ENCODE measurements at regions not wholly inside any gene's neighbourhood (a gene's known extent, or its start where the extent isn't known, plus 50 kb on each side); places are given as distances from the start of the nearest gene placed in this dataset.

- no peaks in the 10 kb centered on the region for H3K4me1 Mint-ChIP-seq (ENCODE audit: low read depth)
- H3K9me3 Mint-ChIP-seq (ENCODE audit: low read depth): no peaks in the 10 kb centered on the region
- DNase-seq (ENCODE audit: low spot score, unreplicated experiment): no peak
- TF ChIP-seq CTCF (IDR thresholded peaks at IDR 0.05; ENCODE audit: unreplicated experiment): no peak
- no peak overlapping the region for H3K4me3 Mint-ChIP-seq (ENCODE audit: low read depth)
- H3K27me3 Mint-ChIP-seq: no peaks in the 10 kb centered on the region
- H3K27ac Mint-ChIP-seq: no peak overlapping the region
- no peaks in the 10 kb centered on the region for H3K36me3 Mint-ChIP-seq (ENCODE audit: insufficient read depth)
These were observed 104.2 kb upstream of the TIAM2 start for GRCh38 chr6:154890874-154891273.

- Mint-ChIP-seq H3K4me3 (ENCODE audit: low read depth) (no peak overlapping the region), H3K9me3 (ENCODE audit: low read depth) (no peaks in the 10 kb centered on the region), H3K4me1 (ENCODE audit: low read depth) (no peaks in the 10 kb centered on the region), H3K27ac (no peak overlapping the region), H3K27me3 (no peaks in the 10 kb centered on the region), H3K36me3 (ENCODE audit: insufficient read depth) (peaks cover 1% of the 10 kb centered on the region)
- TF ChIP-seq CTCF (IDR thresholded peaks at IDR 0.05; ENCODE audit: unreplicated experiment): no peak
- no peak for DNase-seq (ENCODE audit: low spot score, unreplicated experiment)
These were observed 103.2 kb upstream of the TIAM2 start for GRCh38 chr6:154891901-154892300.

GRCh38 chr6:154893917-154894316 lies 101.2 kb upstream of the TIAM2 start:
- Mint-ChIP-seq H3K4me3 (ENCODE audit: low read depth) (no peak overlapping the region), H3K27me3 (no peaks in the 10 kb centered on the region), H3K4me1 (ENCODE audit: low read depth) (no peaks in the 10 kb centered on the region), H3K27ac (no peak overlapping the region), H3K9me3 (ENCODE audit: low read depth) (no peaks in the 10 kb centered on the region), H3K36me3 (ENCODE audit: insufficient read depth) (peaks cover 1% of the 10 kb centered on the region)
- TF ChIP-seq CTCF (IDR thresholded peaks at IDR 0.05; ENCODE audit: unreplicated experiment): no peak
- no peak for DNase-seq (ENCODE audit: low spot score, unreplicated experiment)

- no peak overlapping the region for H3K4me3 Mint-ChIP-seq (ENCODE audit: low read depth)
- H3K9me3 Mint-ChIP-seq (ENCODE audit: low read depth): no peaks in the 10 kb centered on the region
- TF ChIP-seq CTCF (IDR thresholded peaks at IDR 0.05; ENCODE audit: unreplicated experiment): no peak
- H3K27ac Mint-ChIP-seq: no peak overlapping the region
- peaks cover 1% of the 10 kb centered on the region for H3K36me3 Mint-ChIP-seq (ENCODE audit: insufficient read depth)
- no peak for DNase-seq (ENCODE audit: low spot score, unreplicated experiment)
- H3K4me1 Mint-ChIP-seq (ENCODE audit: low read depth): peaks cover 3% of the 10 kb centered on the region
- no peaks in the 10 kb centered on the region for H3K27me3 Mint-ChIP-seq
These were observed 100.2 kb upstream of the TIAM2 start for GRCh38 chr6:154894902-154895301.

GRCh38 chr6:154895841-154896240 lies 99.3 kb upstream of the TIAM2 start:
- Mint-ChIP-seq H3K9me3 (ENCODE audit: low read depth) (no peaks in the 10 kb centered on the region), H3K36me3 (ENCODE audit: insufficient read depth) (peaks cover 1% of the 10 kb centered on the region), H3K27me3 (no peaks in the 10 kb centered on the region), H3K4me3 (ENCODE audit: low read depth) (no peak overlapping the region), H3K4me1 (ENCODE audit: low read depth) (peaks cover 10% of the 10 kb centered on the region), H3K27ac (no peak overlapping the region)
- no peak for TF ChIP-seq CTCF (IDR thresholded peaks at IDR 0.05; ENCODE audit: unreplicated experiment)
- no peak for DNase-seq (ENCODE audit: low spot score, unreplicated experiment)
